Glutamatergic neuron (in vitro differentiated cells): ENCODE measurements at regions not wholly inside any gene's neighbourhood (a gene's known extent, or its start where the extent isn't known, plus 50 kb on each side); places are given as distances from the start of the nearest gene placed in this dataset.
A peak's percentile ranks its signal among the peaks of the same experiment; 100 is the strongest.

Experiments
- DNase-seq: peaks from one replicate; pipeline ENCODE4 v3.0.0; 2022
- H3K27ac Mint-ChIP-seq: one replicate; pipeline ENCODE4 v1.8.0; 2020; ENCODE audit warnings: mild to moderate bottlenecking, mixed read lengths, inconsistent platforms; ENCODE audit not compliant: unreplicated experiment
- H3K27me3 Mint-ChIP-seq: one replicate; pipeline ENCODE4 v1.8.0; 2020; ENCODE audit warnings: mild to moderate bottlenecking, moderate library complexity, mixed read lengths, inconsistent platforms; ENCODE audit not compliant: unreplicated experiment
- H3K36me3 Mint-ChIP-seq: one replicate; pipeline ENCODE4 v1.8.0; 2020; ENCODE audit warnings: mild to moderate bottlenecking, mixed read lengths, inconsistent platforms; ENCODE audit not compliant: unreplicated experiment
- H3K4me1 Mint-ChIP-seq: one replicate; pipeline ENCODE4 v1.8.0; 2020; ENCODE audit warnings: mild to moderate bottlenecking, low read depth, mixed read lengths, inconsistent platforms; ENCODE audit not compliant: unreplicated experiment
- H3K4me3 Mint-ChIP-seq: one replicate; pipeline ENCODE4 v1.8.0; 2020; ENCODE audit warnings: mild to moderate bottlenecking, mixed read lengths, inconsistent platforms; ENCODE audit not compliant: unreplicated experiment
- H3K9me3 Mint-ChIP-seq: one replicate; pipeline ENCODE4 v1.8.0; 2020; ENCODE audit warnings: mild to moderate bottlenecking, moderate library complexity, mixed read lengths, inconsistent platforms; ENCODE audit not compliant: unreplicated experiment
- CTCF ChIP-seq: fragments of 200-600 bp; sonication (generic); IDR thresholded peaks from one replicate; pipeline ENCODE4 v1.5.0; 2021; ENCODE audit not compliant: partially characterized antibody, unreplicated experiment

- H3K9me3 Mint-ChIP-seq: peaks cover 27% of the 10 kb centered on the region
- peak overlapping the region; percentile 98 for H3K27ac Mint-ChIP-seq
- H3K4me1 Mint-ChIP-seq: peaks cover 43% of the 10 kb centered on the region
- TF ChIP-seq CTCF: no peak
- no peak overlapping the region for H3K4me3 Mint-ChIP-seq
- H3K27me3 Mint-ChIP-seq: peaks cover 19% of the 10 kb centered on the region
- peaks cover 2% of the 10 kb centered on the region for H3K36me3 Mint-ChIP-seq
- DNase-seq: no peak
Observed at GRCh38 chr12:124449623-124450375, 117.6 kb downstream of the NCOR2 start.

- TF ChIP-seq CTCF: no peak
- peaks cover 44% of the 10 kb centered on the region for H3K4me1 Mint-ChIP-seq
- DNase-seq: no peak
- H3K9me3 Mint-ChIP-seq: peaks cover 27% of the 10 kb centered on the region
- H3K27me3 Mint-ChIP-seq: peaks cover 18% of the 10 kb centered on the region
- no peaks in the 10 kb centered on the region for H3K36me3 Mint-ChIP-seq
- peak overlapping the region; percentile 74 for H3K27ac Mint-ChIP-seq
- no peak overlapping the region for H3K4me3 Mint-ChIP-seq
Observed at GRCh38 chr12:124448955-124449622, 118.3 kb downstream of the NCOR2 start.

- Mint-ChIP-seq H3K27me3 (peaks cover 21% of the 10 kb centered on the region), H3K9me3 (peaks cover 30% of the 10 kb centered on the region), H3K4me1 (peaks cover 45% of the 10 kb centered on the region), H3K27ac (peak overlapping the region; percentile 74), H3K36me3 (no peaks in the 10 kb centered on the region), H3K4me3 (no peak overlapping the region)
- no peak for TF ChIP-seq CTCF
- DNase-seq: no peak
Observed at GRCh38 chr12:124448241-124448954, 119.0 kb downstream of the NCOR2 start.

GRCh38 chr12:124446364-124446763 is 121.0 kb downstream of the NCOR2 start:
- no peak for DNase-seq
- peaks cover 45% of the 10 kb centered on the region for H3K4me1 Mint-ChIP-seq
- peak overlapping the region; percentile 80 for H3K27ac Mint-ChIP-seq
- H3K36me3 Mint-ChIP-seq: no peaks in the 10 kb centered on the region
- H3K4me3 Mint-ChIP-seq: no peak overlapping the region
- H3K27me3 Mint-ChIP-seq: peaks cover 21% of the 10 kb centered on the region
- TF ChIP-seq CTCF: no peak
- H3K9me3 Mint-ChIP-seq: peaks cover 26% of the 10 kb centered on the region

- no peaks in the 10 kb centered on the region for H3K36me3 Mint-ChIP-seq
- no peak for TF ChIP-seq CTCF
- H3K27me3 Mint-ChIP-seq: peaks cover 25% of the 10 kb centered on the region
- H3K4me3 Mint-ChIP-seq: no peak overlapping the region
- H3K9me3 Mint-ChIP-seq: peaks cover 25% of the 10 kb centered on the region
- H3K4me1 Mint-ChIP-seq: peaks cover 45% of the 10 kb centered on the region
- no peak for DNase-seq
- peak overlapping the region; percentile 82 for H3K27ac Mint-ChIP-seq
Observed at GRCh38 chr12:124445826-124446225, 121.6 kb downstream of the NCOR2 start.
